ENCODE measurements at regions not wholly inside any gene's neighbourhood (a gene's known extent, or its start where the extent isn't known, plus 50 kb on each side); places are given as distances from the start of the nearest gene placed in this dataset.

DNA sequence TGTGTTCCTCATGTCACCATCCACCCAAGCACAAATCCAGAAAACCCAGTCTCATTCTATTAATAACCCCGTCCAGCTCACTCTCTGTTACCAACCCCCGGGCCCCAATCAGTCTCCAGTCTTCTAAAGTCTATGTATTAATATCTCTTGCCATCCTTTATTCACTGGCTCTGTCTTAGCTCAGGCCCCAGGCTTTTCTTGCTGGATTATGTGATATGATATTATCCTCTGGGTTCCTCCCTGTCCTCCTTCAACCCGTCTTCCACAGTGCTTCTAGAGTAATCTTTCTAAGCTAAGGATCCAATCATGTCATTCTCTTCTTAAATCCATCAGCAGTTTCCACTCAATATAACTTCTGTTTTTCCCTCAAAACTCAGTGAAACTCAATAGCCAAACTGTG, 240.5 kb upstream of the OSR1 start:
- ATAC-seq (ENCODE audit: low FRiP score) (no peak), DNase-seq (ENCODE audit: low spot score) (no peak)
- TF ChIP-seq, protein P1, sequence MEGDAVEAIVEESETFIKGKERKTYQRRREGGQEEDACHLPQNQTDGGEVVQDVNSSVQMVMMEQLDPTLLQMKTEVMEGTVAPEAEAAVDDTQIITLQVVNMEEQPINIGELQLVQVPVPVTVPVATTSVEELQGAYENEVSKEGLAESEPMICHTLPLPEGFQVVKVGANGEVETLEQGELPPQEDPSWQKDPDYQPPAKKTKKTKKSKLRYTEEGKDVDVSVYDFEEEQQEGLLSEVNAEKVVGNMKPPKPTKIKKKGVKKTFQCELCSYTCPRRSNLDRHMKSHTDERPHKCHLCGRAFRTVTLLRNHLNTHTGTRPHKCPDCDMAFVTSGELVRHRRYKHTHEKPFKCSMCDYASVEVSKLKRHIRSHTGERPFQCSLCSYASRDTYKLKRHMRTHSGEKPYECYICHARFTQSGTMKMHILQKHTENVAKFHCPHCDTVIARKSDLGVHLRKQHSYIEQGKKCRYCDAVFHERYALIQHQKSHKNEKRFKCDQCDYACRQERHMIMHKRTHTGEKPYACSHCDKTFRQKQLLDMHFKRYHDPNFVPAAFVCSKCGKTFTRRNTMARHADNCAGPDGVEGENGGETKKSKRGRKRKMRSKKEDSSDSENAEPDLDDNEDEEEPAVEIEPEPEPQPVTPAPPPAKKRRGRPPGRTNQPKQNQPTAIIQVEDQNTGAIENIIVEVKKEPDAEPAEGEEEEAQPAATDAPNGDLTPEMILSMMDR (IDR thresholded peaks at IDR 0.05), result no peak

DNA sequence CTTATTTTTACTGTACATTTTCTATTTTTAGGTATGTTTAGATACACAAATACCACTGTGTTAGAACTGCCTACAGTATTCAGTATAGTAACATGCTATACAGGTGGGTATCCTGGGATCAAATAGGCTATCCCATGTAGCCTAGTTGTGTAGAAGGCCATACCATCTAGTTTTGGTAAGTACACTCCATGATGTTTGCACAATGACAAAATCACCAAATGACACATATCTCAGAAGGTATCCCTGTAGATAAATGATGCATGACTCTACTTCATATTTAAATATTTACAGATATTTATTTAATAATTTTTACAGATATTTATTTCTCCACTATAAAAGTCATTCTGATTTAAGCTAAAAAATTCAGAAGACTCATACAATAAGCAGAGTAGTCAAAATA, 233.8 kb upstream of the OSR1 start:
- DNase-seq (ENCODE audit: low spot score) (no peak), ATAC-seq (ENCODE audit: low FRiP score) (no peak)

DNA sequence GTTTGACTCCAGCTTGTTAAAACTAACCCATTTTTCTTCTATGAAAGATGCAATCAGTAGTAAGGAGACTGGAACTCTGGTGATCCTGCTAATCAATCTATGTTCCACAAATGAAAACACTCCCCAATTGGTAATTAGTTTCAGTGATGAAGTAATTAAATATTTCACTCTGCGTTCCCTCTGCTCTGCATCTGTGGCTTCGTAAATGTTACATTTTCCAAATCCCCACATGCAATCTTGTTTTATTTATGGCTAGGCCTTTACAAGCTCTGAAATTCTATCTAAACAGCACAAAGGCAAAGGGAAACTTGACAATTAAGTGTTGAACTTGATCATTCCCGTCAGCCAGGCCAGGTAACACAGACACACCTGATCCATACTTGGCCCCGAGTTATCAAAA, 231.4 kb upstream of the OSR1 start:
- DNase-seq (ENCODE audit: low spot score) (no peak), ATAC-seq (ENCODE audit: low FRiP score) (no peak)
- TF ChIP-seq, protein P1 (IDR thresholded peaks at IDR 0.05), result no peak

More for the DNA sequence above, 233.8 kb upstream of the OSR1 start:
- TF ChIP-seq, protein P1 (IDR thresholded peaks at IDR 0.05), result no peak

DNA sequence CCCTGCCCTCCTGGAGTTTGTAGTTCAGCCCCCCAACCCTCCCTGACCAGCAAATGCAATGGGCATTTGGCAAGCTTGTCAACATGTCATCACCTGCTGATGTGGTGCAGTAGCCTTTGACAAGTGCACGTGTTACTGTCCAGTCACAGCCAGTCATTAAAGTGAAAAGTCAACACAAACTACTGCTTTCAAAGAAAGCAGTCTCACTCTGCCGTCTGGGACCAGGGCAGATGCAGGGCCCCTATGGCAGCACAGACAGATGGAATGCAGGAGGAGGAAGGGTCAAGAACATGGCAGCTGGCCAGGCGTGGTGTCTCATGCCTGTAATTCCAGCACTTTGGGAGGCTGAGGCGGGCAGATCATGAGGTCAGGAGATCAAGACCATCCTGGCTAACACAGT, 222.4 kb upstream of the OSR1 start:
- DNase-seq (ENCODE audit: low spot score), result no peak
- ATAC-seq (ENCODE audit: low FRiP score), result no peak
- TF ChIP-seq, protein P1 (IDR thresholded peaks at IDR 0.05), result no peak

DNA sequence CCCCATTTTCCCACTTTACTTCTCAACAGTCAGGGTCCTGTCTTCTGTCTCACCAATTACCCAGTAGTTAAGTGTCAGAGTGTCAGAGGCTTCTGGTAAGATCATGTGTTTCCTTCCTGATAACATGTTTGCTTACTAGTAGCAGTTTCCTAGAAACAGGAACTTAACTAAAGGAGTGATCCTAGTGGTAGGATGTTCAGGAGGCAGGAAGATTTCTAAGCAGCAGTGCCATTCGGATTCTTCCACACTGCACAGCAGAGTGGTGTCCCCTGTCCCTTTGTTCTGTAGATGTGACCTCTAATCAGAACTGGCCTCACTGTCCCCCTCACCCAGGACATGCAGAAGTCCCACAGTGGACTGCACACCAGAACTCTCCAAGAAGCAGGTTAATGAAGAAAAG, 221.8 kb upstream of the OSR1 start:
- TF ChIP-seq, protein P1 (IDR thresholded peaks at IDR 0.05), result no peak
- no peak for ATAC-seq (ENCODE audit: low FRiP score)
- DNase-seq (ENCODE audit: low spot score), result no peak

DNA sequence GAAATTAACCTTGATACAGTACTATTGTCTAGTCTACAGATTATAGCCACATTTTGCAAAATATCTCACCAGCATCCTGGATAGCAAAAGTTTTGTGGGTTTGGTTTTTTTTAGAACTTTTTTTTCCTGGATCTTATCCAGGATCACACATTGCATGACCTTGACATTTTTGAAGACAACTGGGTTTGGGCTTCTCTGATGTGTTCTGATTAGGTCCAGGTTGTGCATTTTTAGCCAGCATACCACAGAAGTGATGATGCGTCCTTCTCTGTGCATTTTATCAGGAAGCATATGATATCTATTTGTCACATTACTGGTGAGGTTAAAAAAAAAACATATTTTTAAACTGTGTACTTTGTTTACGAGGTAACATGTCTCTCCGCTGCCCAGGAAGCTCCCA, 221.0 kb upstream of the OSR1 start:
- DNase-seq (ENCODE audit: low spot score) (no peak), ATAC-seq (ENCODE audit: low FRiP score) (no peak)
- TF ChIP-seq, protein P1 (IDR thresholded peaks at IDR 0.05), result no peak

DNA sequence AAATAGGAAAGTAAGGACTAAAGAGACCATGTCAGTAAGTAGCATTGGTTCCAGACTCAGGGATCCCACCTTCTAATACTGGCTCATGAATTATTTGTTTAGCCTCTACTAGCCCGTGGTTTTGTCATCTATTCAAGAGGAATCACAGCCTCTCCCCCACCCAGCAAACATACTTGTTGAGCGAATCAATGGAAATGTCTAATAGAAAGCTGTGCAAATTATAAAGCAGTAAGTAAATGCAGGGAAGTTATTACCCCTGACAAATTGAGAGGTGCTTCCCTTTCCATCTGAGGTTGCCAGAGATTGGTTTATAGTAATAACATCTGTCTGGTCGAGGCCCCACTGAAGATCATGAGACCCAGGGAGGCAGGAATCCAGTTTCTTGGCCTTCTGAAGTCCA, 219.3 kb upstream of the OSR1 start:
- TF ChIP-seq, protein P1 (IDR thresholded peaks at IDR 0.05), result no peak
- DNase-seq (ENCODE audit: low spot score), result no peak
- ATAC-seq (ENCODE audit: low FRiP score), result no peak

Data from omental fat pad (tissue), 3 donors.